Cardiac muscle cell (in vitro differentiated cells and primary cell): ENCODE measurements at regions not wholly inside any gene's neighbourhood (a gene's known extent, or its start where the extent isn't known, plus 50 kb on each side); places are given as distances from the start of the nearest gene placed in this dataset.

ENCODE experiments used
- DNase-seq, 2 donors: peaks; one replicate each; pipeline versions ENCODE4 v3.0.0 to v3.0.0-alpha.2; 2010 to 2017; ENCODE audit warnings: low read depth in 1 of 2, low spot score in 1 of 2
- H3K27ac ChIP-seq: fragments of 200-600 bp; sonication (generic); 2 replicates; pipeline ENCODE4 v1.5.1; 2016
- H3K27me3 ChIP-seq: fragments of 200-600 bp; sonication (generic); 2 replicates; pipeline ENCODE4 v1.6.0; 2016; ENCODE audit warnings: control low read depth
- H3K36me3 ChIP-seq: fragments of 200-600 bp; sonication (generic); 2 replicates; pipeline ENCODE4 v1.5.1; 2016; ENCODE audit warnings: control low read depth
- H3K4me1 ChIP-seq: fragments of 200-600 bp; sonication (generic); 2 replicates; pipeline ENCODE4 v1.8.1; 2017; ENCODE audit warnings: low read depth, mild to moderate bottlenecking, mixed run types
- H3K4me3 ChIP-seq: fragments of 200-600 bp; sonication (generic); 2 replicates; pipeline ENCODE4 v1.5.1; 2016; ENCODE audit warnings: mild to moderate bottlenecking
- H3K9me3 ChIP-seq: fragments of 200-600 bp; sonication (generic); 2 replicates; pipeline ENCODE4 v1.5.1; 2017; ENCODE audit warnings: low read depth, mild to moderate bottlenecking, control low read depth
- TF ChIP-seq, protein P1 (sequence below): IDR thresholded peaks from 2 replicates; pipeline ENCODE4 v1.5.1; 2012; ENCODE audit warnings: low read depth, mild to moderate bottlenecking, low read length

DNA sequence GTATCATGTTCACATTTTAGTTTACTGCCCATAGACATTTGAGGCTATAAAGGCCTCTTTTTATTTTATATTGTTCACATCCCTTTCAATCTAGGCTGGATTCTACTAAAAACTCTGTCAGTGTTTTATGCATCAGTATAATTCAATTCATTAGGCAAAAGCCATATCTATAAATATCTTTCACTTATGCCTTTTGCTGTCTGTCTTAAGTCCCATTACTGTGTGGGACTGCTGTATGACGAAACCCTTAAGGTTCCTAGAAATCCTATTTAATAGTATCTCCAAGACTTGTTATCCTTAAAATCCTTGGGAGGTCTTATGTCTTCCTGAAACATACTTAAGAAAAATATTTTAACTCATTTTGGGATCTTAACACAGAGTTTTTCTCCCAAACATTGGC is 139.2 kb downstream of the HGF start:
- H3K9me3 ChIP-seq = no peaks in the 10 kb centered on the region
- no peaks in the 10 kb centered on the region for H3K36me3 ChIP-seq
- TF ChIP-seq, protein P1, sequence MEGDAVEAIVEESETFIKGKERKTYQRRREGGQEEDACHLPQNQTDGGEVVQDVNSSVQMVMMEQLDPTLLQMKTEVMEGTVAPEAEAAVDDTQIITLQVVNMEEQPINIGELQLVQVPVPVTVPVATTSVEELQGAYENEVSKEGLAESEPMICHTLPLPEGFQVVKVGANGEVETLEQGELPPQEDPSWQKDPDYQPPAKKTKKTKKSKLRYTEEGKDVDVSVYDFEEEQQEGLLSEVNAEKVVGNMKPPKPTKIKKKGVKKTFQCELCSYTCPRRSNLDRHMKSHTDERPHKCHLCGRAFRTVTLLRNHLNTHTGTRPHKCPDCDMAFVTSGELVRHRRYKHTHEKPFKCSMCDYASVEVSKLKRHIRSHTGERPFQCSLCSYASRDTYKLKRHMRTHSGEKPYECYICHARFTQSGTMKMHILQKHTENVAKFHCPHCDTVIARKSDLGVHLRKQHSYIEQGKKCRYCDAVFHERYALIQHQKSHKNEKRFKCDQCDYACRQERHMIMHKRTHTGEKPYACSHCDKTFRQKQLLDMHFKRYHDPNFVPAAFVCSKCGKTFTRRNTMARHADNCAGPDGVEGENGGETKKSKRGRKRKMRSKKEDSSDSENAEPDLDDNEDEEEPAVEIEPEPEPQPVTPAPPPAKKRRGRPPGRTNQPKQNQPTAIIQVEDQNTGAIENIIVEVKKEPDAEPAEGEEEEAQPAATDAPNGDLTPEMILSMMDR = no peak

GRCh38 chr7:81629702-81630101 is 140.1 kb downstream of the HGF start:
- Histone ChIP-seq H3K27ac (no peak overlapping the region), H3K36me3 (no peaks in the 10 kb centered on the region), H3K4me1 (no peaks in the 10 kb centered on the region), H3K4me3 (no peak overlapping the region), H3K27me3 (no peaks in the 10 kb centered on the region), H3K9me3 (no peaks in the 10 kb centered on the region)
- TF ChIP-seq, protein P1 = no peak
- DNase-seq = no peak

More for the DNA sequence above, 139.2 kb downstream of the HGF start:
- Histone ChIP-seq H3K27ac (no peak overlapping the region), H3K4me3 (no peak overlapping the region), H3K4me1 (no peaks in the 10 kb centered on the region), H3K27me3 (no peaks in the 10 kb centered on the region)
- DNase-seq = no peak

DNA sequence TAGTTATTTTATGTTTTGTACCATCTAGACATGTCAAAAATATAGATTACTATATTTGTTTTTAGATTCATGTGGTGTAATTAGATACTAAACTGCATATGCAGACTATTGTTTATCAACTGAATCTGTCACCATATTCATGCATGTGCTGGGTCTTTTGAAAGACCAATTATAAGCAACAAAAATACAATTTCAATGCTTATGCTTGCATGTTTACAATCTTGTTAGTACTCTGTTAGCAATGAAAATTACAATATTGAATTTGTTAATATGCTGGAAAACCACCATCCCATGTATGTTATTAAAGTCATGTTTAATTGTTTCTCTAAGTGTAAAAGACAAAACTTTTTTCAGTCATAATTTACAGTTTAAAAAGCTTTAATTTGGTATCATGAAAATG is 140.9 kb downstream of the HGF start:
- no peaks in the 10 kb centered on the region for H3K27me3 ChIP-seq
- no peaks in the 10 kb centered on the region for H3K4me1 ChIP-seq
- H3K4me3 ChIP-seq = no peak overlapping the region
- H3K36me3 ChIP-seq = no peaks in the 10 kb centered on the region
- no peak overlapping the region for H3K27ac ChIP-seq
- TF ChIP-seq, protein P1 = no peak
- no peaks in the 10 kb centered on the region for H3K9me3 ChIP-seq
- DNase-seq = no peak

DNA sequence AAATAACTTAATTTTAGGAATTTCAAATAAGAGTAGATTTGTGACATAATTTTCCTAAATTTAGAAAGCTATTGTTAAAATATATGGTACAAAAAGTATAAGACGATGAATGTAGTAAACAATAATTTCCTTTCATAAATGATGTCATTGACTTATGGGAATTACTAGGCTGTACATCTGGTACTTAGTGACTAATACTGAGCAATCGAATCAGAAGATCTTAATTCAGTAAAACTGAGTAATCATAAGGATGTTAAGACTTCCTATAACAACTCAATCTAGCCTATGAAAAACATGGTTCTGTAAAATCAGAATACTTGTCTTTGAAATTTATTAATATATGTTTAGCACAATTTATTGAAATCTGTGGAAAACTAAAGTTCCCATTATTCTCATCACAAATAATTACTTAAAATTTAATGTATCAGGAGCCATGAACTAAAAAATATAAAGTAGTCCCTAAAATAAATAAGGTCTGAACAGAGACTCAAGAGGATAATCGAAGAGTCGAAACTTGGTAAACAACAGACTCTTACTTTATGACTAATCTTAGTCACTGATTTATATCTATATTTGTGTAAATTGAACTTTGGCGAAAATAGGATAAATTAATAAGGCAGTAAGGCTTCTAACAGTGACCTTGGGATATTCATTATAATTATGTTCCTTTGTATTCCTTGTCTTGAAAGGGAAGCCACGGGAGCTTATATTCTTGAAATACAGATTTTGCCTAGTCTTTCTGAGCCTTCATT is 142.1 kb downstream of the HGF start:
- Histone ChIP-seq H3K4me1 (no peaks in the 10 kb centered on the region), H3K9me3 (no peaks in the 10 kb centered on the region), H3K27ac (no peak overlapping the region), H3K4me3 (no peak overlapping the region), H3K36me3 (no peaks in the 10 kb centered on the region), H3K27me3 (no peaks in the 10 kb centered on the region)
- DNase-seq = peak in 1 of 2 donors; percentile 69
- TF ChIP-seq, protein P1 = no peak

GRCh38 chr7:81626008-81626407 is 143.8 kb downstream of the HGF start:
- Histone ChIP-seq H3K4me3 (no peak overlapping the region), H3K9me3 (no peaks in the 10 kb centered on the region), H3K36me3 (no peaks in the 10 kb centered on the region), H3K27me3 (no peaks in the 10 kb centered on the region), H3K27ac (no peak overlapping the region), H3K4me1 (no peaks in the 10 kb centered on the region)
- DNase-seq = peak in 1 of 2 donors; percentile 82
- TF ChIP-seq, protein P1 = no peak
